ENCODE measurements at regions not wholly inside any gene's neighbourhood (a gene's known extent, or its start where the extent isn't known, plus 50 kb on each side); places are given as distances from the start of the nearest gene placed in this dataset.
A peak's percentile ranks its signal among the peaks of the same experiment; 100 is the strongest.
"Not testable (repeated sequence)": the region's sequence is repeated elsewhere in the genome, so short reads cannot be mapped to it uniquely, and the experiment has no call there.

GRCh38 chr14:80055667-80056496 is 155.4 kb downstream of the DIO2 start:
- peak; percentile 79 for DNase-seq (ENCODE audit: low spot score)

- peak; percentile 14 for DNase-seq (ENCODE audit: low spot score)
These were observed 156.1 kb downstream of the DIO2 start for GRCh38 chr14:80055226-80055625.

GRCh38 chr14:80054020-80054419 is 157.3 kb downstream of the DIO2 start:
- DNase-seq (ENCODE audit: low spot score) = no peak

- no peak for DNase-seq (ENCODE audit: low spot score)
These were observed 162.2 kb downstream of the DIO2 start for GRCh38 chr14:80049055-80049454.

- DNase-seq (ENCODE audit: low spot score) = no peak
These were observed 163.5 kb downstream of the DIO2 start for GRCh38 chr14:80047761-80048160.

GRCh38 chr14:80037349-80037748 is 174.0 kb downstream of the DIO2 start:
- no peak for DNase-seq (ENCODE audit: low spot score)

GRCh38 chr14:80024417-80024816 is 186.9 kb downstream of the DIO2 start:
- DNase-seq (ENCODE audit: low spot score) = no peak

GRCh38 chr14:80018476-80018875 is 192.8 kb downstream of the DIO2 start:
- DNase-seq (ENCODE audit: low spot score) = not testable (repeated sequence)

- peak; percentile 2 for DNase-seq (ENCODE audit: low spot score)
These were observed 193.5 kb downstream of the DIO2 start for GRCh38 chr14:80017795-80018194.

GRCh38 chr14:80010245-80010644 is 201.1 kb downstream of the DIO2 start:
- not testable (repeated sequence) for DNase-seq (ENCODE audit: low spot score)

GRCh38 chr14:80005561-80005960 is 205.7 kb downstream of the DIO2 start:
- no peak for DNase-seq (ENCODE audit: low spot score)

GRCh38 chr14:80004871-80005270 is 206.4 kb downstream of the DIO2 start:
- DNase-seq (ENCODE audit: low spot score) = no peak

GRCh38 chr14:80003138-80003537 is 208.2 kb downstream of the DIO2 start:
- DNase-seq (ENCODE audit: low spot score) = no peak

GRCh38 chr14:79997509-79998208 is 213.6 kb downstream of the DIO2 start:
- DNase-seq (ENCODE audit: low spot score) = no peak

- DNase-seq (ENCODE audit: low spot score) = no peak
These were observed 218.7 kb downstream of the DIO2 start for GRCh38 chr14:79992407-79993198.

- DNase-seq (ENCODE audit: low spot score) = no peak
These were observed 219.4 kb downstream of the DIO2 start for GRCh38 chr14:79991866-79992265.

GRCh38 chr14:79989990-79990389 is 221.3 kb downstream of the DIO2 start:
- no peak for DNase-seq (ENCODE audit: low spot score)

- DNase-seq (ENCODE audit: low spot score) = no peak
These were observed 225.1 kb downstream of the DIO2 start for GRCh38 chr14:79986251-79986650.

- no peak for DNase-seq (ENCODE audit: low spot score)
These were observed 239.1 kb downstream of the DIO2 start for GRCh38 chr14:79972230-79972629.

GRCh38 chr14:79971330-79971729 is 240.0 kb downstream of the DIO2 start:
- DNase-seq (ENCODE audit: low spot score) = no peak

GRCh38 chr14:79967453-79967852 is 243.9 kb downstream of the DIO2 start:
- DNase-seq (ENCODE audit: low spot score) = no peak

GRCh38 chr14:79967001-79967400 is 244.3 kb downstream of the DIO2 start:
- no peak for DNase-seq (ENCODE audit: low spot score)

- no peak for DNase-seq (ENCODE audit: low spot score)
These were observed 245.4 kb downstream of the DIO2 start for GRCh38 chr14:79965896-79966295.
